Loucy (cell line): ENCODE measurements at regions not wholly inside any gene's neighbourhood (a gene's known extent, or its start where the extent isn't known, plus 50 kb on each side); places are given as distances from the start of the nearest gene placed in this dataset.

ENCODE experiments used
- EZH2phosphoT487 ChIP-seq: fragments of 200-600 bp; IDR thresholded peaks from 2 replicates; pipeline ENCODE4 v1.6.1; 2018; ENCODE audit warnings: antibody characterized with exemption, mild to moderate bottlenecking, moderate library complexity, borderline replicate concordance
- TF ChIP-seq, protein P1 (sequence below): fragments of 200-600 bp; sonication (generic); conservative IDR thresholded peaks from 2 replicates; pipeline ENCODE4 v1.5.1; 2014; ENCODE audit warnings: mild to moderate bottlenecking, antibody characterized with exemption, low read length

DNA sequence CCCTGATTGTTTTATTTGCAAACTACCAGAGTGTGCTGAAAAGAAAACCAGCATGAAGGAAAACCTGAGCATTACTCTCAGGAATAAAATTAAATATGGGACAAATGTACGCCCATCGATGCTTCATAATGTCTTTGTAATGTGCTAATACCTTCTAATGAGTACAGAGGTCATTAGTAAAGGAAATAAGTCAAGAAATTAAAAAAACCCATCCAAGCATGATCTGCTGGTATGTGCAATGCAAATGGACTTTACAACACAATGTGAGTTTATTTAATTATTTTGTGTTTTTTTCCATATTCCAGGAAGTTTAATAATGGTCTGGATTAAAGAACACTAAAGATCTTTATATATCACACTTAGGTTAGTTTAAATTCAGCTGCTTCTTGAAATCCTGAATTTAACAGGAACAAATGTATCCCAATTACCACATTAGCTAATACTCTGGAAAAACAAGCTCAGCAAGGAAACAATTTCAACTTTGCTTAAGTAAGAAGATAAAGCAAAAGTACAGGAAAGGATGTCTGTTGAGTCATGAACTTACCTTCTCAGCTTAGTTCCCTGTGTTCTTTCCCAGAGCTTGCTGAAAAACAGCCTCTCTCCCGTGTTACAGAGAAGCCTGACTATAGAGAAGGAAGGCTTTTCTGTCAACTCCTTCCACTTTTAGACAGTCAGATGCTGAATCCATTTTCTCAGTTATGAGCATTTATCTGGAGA is 179.3 kb upstream of the TMEM260 start:
- TF ChIP-seq, protein P1, sequence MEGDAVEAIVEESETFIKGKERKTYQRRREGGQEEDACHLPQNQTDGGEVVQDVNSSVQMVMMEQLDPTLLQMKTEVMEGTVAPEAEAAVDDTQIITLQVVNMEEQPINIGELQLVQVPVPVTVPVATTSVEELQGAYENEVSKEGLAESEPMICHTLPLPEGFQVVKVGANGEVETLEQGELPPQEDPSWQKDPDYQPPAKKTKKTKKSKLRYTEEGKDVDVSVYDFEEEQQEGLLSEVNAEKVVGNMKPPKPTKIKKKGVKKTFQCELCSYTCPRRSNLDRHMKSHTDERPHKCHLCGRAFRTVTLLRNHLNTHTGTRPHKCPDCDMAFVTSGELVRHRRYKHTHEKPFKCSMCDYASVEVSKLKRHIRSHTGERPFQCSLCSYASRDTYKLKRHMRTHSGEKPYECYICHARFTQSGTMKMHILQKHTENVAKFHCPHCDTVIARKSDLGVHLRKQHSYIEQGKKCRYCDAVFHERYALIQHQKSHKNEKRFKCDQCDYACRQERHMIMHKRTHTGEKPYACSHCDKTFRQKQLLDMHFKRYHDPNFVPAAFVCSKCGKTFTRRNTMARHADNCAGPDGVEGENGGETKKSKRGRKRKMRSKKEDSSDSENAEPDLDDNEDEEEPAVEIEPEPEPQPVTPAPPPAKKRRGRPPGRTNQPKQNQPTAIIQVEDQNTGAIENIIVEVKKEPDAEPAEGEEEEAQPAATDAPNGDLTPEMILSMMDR = no peak
- TF ChIP-seq EZH2phosphoT487 = no peak
